ENCODE measurements at regions not wholly inside any gene's neighbourhood (a gene's known extent, or its start where the extent isn't known, plus 50 kb on each side); places are given as distances from the start of the nearest gene placed in this dataset.

DNA sequence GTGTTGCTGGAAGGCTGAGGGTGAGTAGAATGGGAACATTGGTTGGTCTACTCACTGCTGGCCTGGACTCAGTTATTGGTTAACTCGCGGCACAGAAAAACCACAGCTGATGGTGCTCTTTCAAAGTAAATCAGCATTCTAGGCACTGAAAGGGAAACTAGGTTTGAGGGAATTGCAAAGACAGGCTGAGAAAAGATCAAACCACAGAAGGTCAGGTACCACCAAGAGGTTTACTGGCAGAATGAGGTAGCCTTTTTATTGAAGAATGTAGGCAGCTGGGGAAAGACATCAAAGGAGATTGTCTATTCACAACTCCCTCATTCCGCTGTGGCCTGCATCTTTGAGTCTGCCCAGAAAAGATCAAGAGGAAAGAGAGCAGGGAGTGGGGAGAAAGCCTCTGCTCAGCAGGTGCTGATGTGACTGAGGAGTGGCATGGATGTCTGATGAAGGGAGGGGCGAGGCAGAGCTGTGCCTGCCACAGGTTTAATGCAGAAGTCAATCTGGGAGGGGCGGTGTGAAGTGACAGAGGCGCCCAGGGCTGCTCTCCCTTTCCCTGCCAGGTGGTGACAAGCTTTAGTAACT is 255.5 kb downstream of the MAN2A1 start:
- TF ChIP-seq, protein P1, sequence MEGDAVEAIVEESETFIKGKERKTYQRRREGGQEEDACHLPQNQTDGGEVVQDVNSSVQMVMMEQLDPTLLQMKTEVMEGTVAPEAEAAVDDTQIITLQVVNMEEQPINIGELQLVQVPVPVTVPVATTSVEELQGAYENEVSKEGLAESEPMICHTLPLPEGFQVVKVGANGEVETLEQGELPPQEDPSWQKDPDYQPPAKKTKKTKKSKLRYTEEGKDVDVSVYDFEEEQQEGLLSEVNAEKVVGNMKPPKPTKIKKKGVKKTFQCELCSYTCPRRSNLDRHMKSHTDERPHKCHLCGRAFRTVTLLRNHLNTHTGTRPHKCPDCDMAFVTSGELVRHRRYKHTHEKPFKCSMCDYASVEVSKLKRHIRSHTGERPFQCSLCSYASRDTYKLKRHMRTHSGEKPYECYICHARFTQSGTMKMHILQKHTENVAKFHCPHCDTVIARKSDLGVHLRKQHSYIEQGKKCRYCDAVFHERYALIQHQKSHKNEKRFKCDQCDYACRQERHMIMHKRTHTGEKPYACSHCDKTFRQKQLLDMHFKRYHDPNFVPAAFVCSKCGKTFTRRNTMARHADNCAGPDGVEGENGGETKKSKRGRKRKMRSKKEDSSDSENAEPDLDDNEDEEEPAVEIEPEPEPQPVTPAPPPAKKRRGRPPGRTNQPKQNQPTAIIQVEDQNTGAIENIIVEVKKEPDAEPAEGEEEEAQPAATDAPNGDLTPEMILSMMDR (IDR thresholded peaks at IDR 0.05; ENCODE audit: borderline replicate concordance, extremely low read depth, low read length, poor library complexity, severe bottlenecking), result peak; percentile 52
- no peak for TF ChIP-seq EZH2 (IDR thresholded peaks at IDR 0.05; ENCODE audit: borderline replicate concordance, low read depth, low read length, severe bottlenecking)
- no peaks in the 10 kb centered on the region for H3K79me2 ChIP-seq (ENCODE audit: insufficient read depth, low read length)
- H3K4me2 ChIP-seq (ENCODE audit: insufficient read depth, low read length), result peak overlapping the region; percentile 47
- H3K36me3 ChIP-seq (ENCODE audit: insufficient read depth, low read length), result no peaks in the 10 kb centered on the region
- DNase-seq (peak; percentile 87), ATAC-seq (ENCODE audit: insufficient read depth, low read depth) (peak; percentile 92)
- peaks cover 28% of the 10 kb centered on the region for H3K4me1 ChIP-seq (ENCODE audit: insufficient read depth, low read length)
- peak overlapping the region in 1 of 2 experiments; percentile 8; a peak in 1 of 4 replicates for H3K4me3 ChIP-seq (ENCODE audit: low read depth in 1 of 2, low read length in 2 of 2)
- H2AFZ ChIP-seq (ENCODE audit: low read depth, low read length), result no peak overlapping the region
- H3K27ac ChIP-seq (ENCODE audit: low read length), result peak overlapping the region; percentile 67
- no peaks in the 10 kb centered on the region for H3K27me3 ChIP-seq (ENCODE audit: insufficient read depth, low read length, poor library complexity)
- H3K9me3 ChIP-seq (ENCODE audit: insufficient read depth, low read length, severe bottlenecking), result peaks cover 2% of the 10 kb centered on the region
- H4K20me1 ChIP-seq (ENCODE audit: insufficient read depth, low read length), result no peaks in the 10 kb centered on the region
- H3K9ac ChIP-seq (ENCODE audit: low read depth, low read length), result no peak overlapping the region

DNA sequence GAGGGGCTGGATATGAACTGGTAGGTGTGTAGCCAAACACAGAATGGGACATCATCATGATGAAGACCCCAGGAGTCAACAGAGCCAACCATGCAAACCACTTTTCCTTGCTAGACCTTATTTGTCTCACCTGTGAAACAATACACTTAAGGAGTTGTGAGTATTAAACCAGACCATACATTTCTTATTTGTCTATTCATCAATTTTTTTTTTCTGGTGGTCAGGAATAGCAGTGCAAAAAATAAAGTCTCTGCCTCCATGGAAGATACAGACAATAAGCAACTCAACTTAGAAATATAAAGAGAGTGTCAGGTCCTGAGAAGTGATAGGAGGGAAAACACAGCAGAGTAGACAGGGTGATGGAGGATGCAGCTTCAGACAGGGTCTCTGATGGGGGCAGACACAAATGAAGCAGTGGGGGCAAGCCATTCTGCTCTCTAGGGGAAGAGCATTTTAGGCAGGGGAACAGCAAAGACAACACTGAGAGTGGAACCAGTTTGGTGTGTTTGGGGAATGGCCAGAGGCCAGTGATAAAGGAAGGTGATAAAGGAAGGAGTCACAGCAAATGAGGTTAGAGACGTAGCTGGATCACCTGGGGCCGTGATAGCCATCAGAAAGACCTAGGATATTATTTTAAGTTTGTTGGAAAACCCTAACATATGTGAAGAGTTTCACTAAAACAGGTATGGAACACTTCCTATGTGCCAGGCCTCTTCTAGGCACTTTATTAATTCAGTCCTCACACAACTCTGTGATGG is 256.2 kb downstream of the MAN2A1 start:
- H3K27me3 ChIP-seq (ENCODE audit: insufficient read depth, low read length, poor library complexity), result no peaks in the 10 kb centered on the region
- no peak for ATAC-seq (ENCODE audit: insufficient read depth, low read depth)
- peak overlapping the region; percentile 67 for H3K27ac ChIP-seq (ENCODE audit: low read length)
- no peaks in the 10 kb centered on the region for H4K20me1 ChIP-seq (ENCODE audit: insufficient read depth, low read length)
- H3K36me3 ChIP-seq (ENCODE audit: insufficient read depth, low read length), result no peaks in the 10 kb centered on the region
- H3K4me2 ChIP-seq (ENCODE audit: insufficient read depth, low read length), result peak overlapping the region; percentile 47
- peak overlapping the region in 1 of 2 experiments; percentile 8; a peak in 1 of 4 replicates for H3K4me3 ChIP-seq (ENCODE audit: low read depth in 1 of 2, low read length in 2 of 2)
- peaks cover 28% of the 10 kb centered on the region for H3K4me1 ChIP-seq (ENCODE audit: insufficient read depth, low read length)
- H3K9ac ChIP-seq (ENCODE audit: low read depth, low read length), result no peak overlapping the region
- 0 out of 2 replicates have a peak overlapping the region, but pooled peaks have one; percentile 16 for H2AFZ ChIP-seq (ENCODE audit: low read depth, low read length)
- DNase-seq, result no peak
- H3K79me2 ChIP-seq (ENCODE audit: insufficient read depth, low read length), result no peaks in the 10 kb centered on the region
- TF ChIP-seq, protein P1 (IDR thresholded peaks at IDR 0.05; ENCODE audit: borderline replicate concordance, extremely low read depth, low read length, poor library complexity, severe bottlenecking), result no peak
- no peak for TF ChIP-seq EZH2 (IDR thresholded peaks at IDR 0.05; ENCODE audit: borderline replicate concordance, low read depth, low read length, severe bottlenecking)
- no peaks in the 10 kb centered on the region for H3K9me3 ChIP-seq (ENCODE audit: insufficient read depth, low read length, severe bottlenecking)

DNA sequence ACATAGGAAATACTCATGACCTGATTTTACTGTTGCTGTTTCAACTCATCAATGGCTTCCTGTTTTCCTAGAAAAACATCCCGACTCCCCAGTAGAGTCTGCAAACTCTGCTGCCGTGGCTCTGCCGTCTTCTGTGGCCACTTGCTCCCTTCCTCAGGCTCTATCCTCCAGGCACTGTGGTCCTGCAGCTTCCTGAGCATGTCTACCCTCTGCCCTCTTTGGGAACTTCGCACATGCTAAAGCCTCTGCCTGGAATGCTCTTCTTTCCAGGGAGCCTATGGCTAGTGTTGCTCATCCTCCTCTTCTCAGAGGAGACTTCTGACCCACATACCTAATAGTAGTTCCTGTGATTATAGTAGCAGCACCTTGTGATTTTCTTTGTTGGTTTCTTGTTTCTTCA is 256.9 kb downstream of the MAN2A1 start:
- Histone ChIP-seq H3K27me3 (ENCODE audit: insufficient read depth, low read length, poor library complexity) (no peaks in the 10 kb centered on the region), H3K4me2 (ENCODE audit: insufficient read depth, low read length) (no peak overlapping the region), H3K36me3 (ENCODE audit: insufficient read depth, low read length) (no peaks in the 10 kb centered on the region), H3K9me3 (ENCODE audit: insufficient read depth, low read length, severe bottlenecking) (no peaks in the 10 kb centered on the region), H3K79me2 (ENCODE audit: insufficient read depth, low read length) (no peaks in the 10 kb centered on the region), H3K9ac (ENCODE audit: low read depth, low read length) (no peak overlapping the region), H4K20me1 (ENCODE audit: insufficient read depth, low read length) (no peaks in the 10 kb centered on the region), H3K4me3 (ENCODE audit: low read depth in 1 of 2, low read length in 2 of 2) (no peak overlapping the region), H2AFZ (ENCODE audit: low read depth, low read length) (peak overlapping the region; percentile 16; the same call in 1 of the 2 replicates), H3K27ac (ENCODE audit: low read length) (peak overlapping the region; percentile 67), H3K4me1 (ENCODE audit: insufficient read depth, low read length) (peaks cover 28% of the 10 kb centered on the region)
- no peak for TF ChIP-seq EZH2 (IDR thresholded peaks at IDR 0.05; ENCODE audit: borderline replicate concordance, low read depth, low read length, severe bottlenecking)
- TF ChIP-seq, protein P1 (IDR thresholded peaks at IDR 0.05; ENCODE audit: borderline replicate concordance, extremely low read depth, low read length, poor library complexity, severe bottlenecking), result no peak
- ATAC-seq (ENCODE audit: insufficient read depth, low read depth) (no peak), DNase-seq (no peak)

Data from DND-41 (cell line).